GM12892 (cell line): ENCODE measurements at regions not wholly inside any gene's neighbourhood (a gene's known extent, or its start where the extent isn't known, plus 50 kb on each side); places are given as distances from the start of the nearest gene placed in this dataset.
"Not testable (repeated sequence)": the region's sequence is repeated elsewhere in the genome, so short reads cannot be mapped to it uniquely, and the experiment has no call there.

Experiments
- DNase-seq: peaks from one replicate; pipeline ENCODE4 v3.0.0; 2011; ENCODE audit not compliant: insufficient read length
- FAIRE-seq: peaks from 2 replicates; lab custom pipeline; 2011; peaks lifted over from hg19 to GRCh38; lab: Jason Lieb, UNC

GRCh38 chr5:34096033-34096432 lies 53.0 kb upstream of the C1QTNF3 start:
- FAIRE-seq, DNase-seq: not testable (repeated sequence)

GRCh38 chr5:34099891-34100290 lies 56.9 kb upstream of the C1QTNF3 start:
- not testable (repeated sequence) for DNase-seq, FAIRE-seq

GRCh38 chr5:34101567-34101966 lies 58.6 kb upstream of the C1QTNF3 start:
- FAIRE-seq = not testable (repeated sequence)

GRCh38 chr5:34108897-34109296 lies 65.9 kb upstream of the C1QTNF3 start:
- FAIRE-seq, DNase-seq: not testable (repeated sequence)

More at GRCh38 chr5:34101567-34101966, 58.6 kb upstream of the C1QTNF3 start:
- not testable (repeated sequence) for DNase-seq

- not testable (repeated sequence) for FAIRE-seq, DNase-seq
Observed at GRCh38 chr5:34124280-34124679, 81.3 kb upstream of the C1QTNF3 start.

- FAIRE-seq = not testable (repeated sequence)
Observed at GRCh38 chr5:34125354-34125753, 82.3 kb upstream of the C1QTNF3 start.

GRCh38 chr5:34126741-34127140 lies 83.7 kb upstream of the C1QTNF3 start:
- not testable (repeated sequence) for FAIRE-seq, DNase-seq

More at GRCh38 chr5:34125354-34125753, 82.3 kb upstream of the C1QTNF3 start:
- DNase-seq = not testable (repeated sequence)

GRCh38 chr5:34127818-34128217 lies 84.8 kb upstream of the C1QTNF3 start:
- not testable (repeated sequence) for FAIRE-seq, DNase-seq

GRCh38 chr5:34128890-34129289 lies 85.9 kb upstream of the C1QTNF3 start:
- FAIRE-seq, DNase-seq: not testable (repeated sequence)

GRCh38 chr5:34154988-34155387 lies 112.0 kb upstream of the C1QTNF3 start:
- not testable (repeated sequence) for DNase-seq, FAIRE-seq

- not testable (repeated sequence) for FAIRE-seq, DNase-seq
Observed at GRCh38 chr5:34156703-34157414, 113.8 kb upstream of the C1QTNF3 start.

GRCh38 chr5:34160904-34161303 lies 117.9 kb upstream of the C1QTNF3 start:
- not testable (repeated sequence) for DNase-seq, FAIRE-seq

GRCh38 chr5:34171398-34171797 lies 128.4 kb upstream of the C1QTNF3 start:
- DNase-seq, FAIRE-seq: not testable (repeated sequence)

- DNase-seq, FAIRE-seq: not testable (repeated sequence)
Observed at GRCh38 chr5:34179453-34180190, 136.6 kb upstream of the C1QTNF3 start.

GRCh38 chr5:34180225-34180624 lies 137.2 kb upstream of the C1QTNF3 start:
- not testable (repeated sequence) for DNase-seq, FAIRE-seq

GRCh38 chr5:34180940-34181614 lies 138.1 kb upstream of the C1QTNF3 start:
- DNase-seq, FAIRE-seq: not testable (repeated sequence)

GRCh38 chr5:34185005-34185404 lies 142.0 kb upstream of the C1QTNF3 start:
- not testable (repeated sequence) for DNase-seq, FAIRE-seq

GRCh38 chr5:34185572-34185971 lies 142.6 kb upstream of the C1QTNF3 start:
- not testable (repeated sequence) for DNase-seq

GRCh38 chr5:34186108-34186507 lies 143.1 kb upstream of the C1QTNF3 start:
- FAIRE-seq, DNase-seq: not testable (repeated sequence)

More at GRCh38 chr5:34185572-34185971, 142.6 kb upstream of the C1QTNF3 start:
- not testable (repeated sequence) for FAIRE-seq

GRCh38 chr5:34186865-34187264 lies 143.9 kb upstream of the C1QTNF3 start:
- FAIRE-seq, DNase-seq: not testable (repeated sequence)
